Parathyroid adenoma (tissue), 2 donors: ENCODE measurements at regions not wholly inside any gene's neighbourhood (a gene's known extent, or its start where the extent isn't known, plus 50 kb on each side); places are given as distances from the start of the nearest gene placed in this dataset.

Experiments
- H2AFZ ChIP-seq: fragments of 300-600 bp; sonication (generic); one replicate; pipeline ENCODE4 v1.7.0; 2017; ENCODE audit warnings: antibody characterized with exemption, mild to moderate bottlenecking
- H3K27ac ChIP-seq: fragments of 300-600 bp; sonication (generic); one replicate; pipeline ENCODE4 v1.7.0; 2017
- H3K27me3 ChIP-seq: fragments of 300-600 bp; sonication (generic); one replicate; pipeline ENCODE4 v1.7.0; 2017; ENCODE audit warnings: low read length; ENCODE audit not compliant: control insufficient read depth, insufficient read depth
- H3K36me3 ChIP-seq: fragments of 300-600 bp; sonication (generic); one replicate; pipeline ENCODE4 v1.7.0; 2017; ENCODE audit warnings: low read length; ENCODE audit not compliant: control insufficient read depth, insufficient read depth
- H3K4me1 ChIP-seq: fragments of 300-600 bp; sonication (generic); one replicate; pipeline ENCODE4 v1.7.0; 2017; ENCODE audit warnings: control low read depth
- H3K4me2 ChIP-seq: fragments of 300-600 bp; sonication (generic); one replicate; pipeline ENCODE4 v1.7.0; 2017; ENCODE audit warnings: low read length
- H3K4me3 ChIP-seq: fragments of 300-600 bp; sonication (generic); one replicate; pipeline ENCODE4 v1.7.0; 2017; ENCODE audit warnings: low read depth, low read length
- H3K79me2 ChIP-seq: fragments of 300-600 bp; sonication (generic); one replicate; pipeline ENCODE4 v1.7.0; 2017; ENCODE audit warnings: control low read depth
- H3K9ac ChIP-seq: fragments of 300-600 bp; sonication (generic); one replicate; pipeline ENCODE4 v1.7.0; 2017; ENCODE audit warnings: mild to moderate bottlenecking
- H3K9me3 ChIP-seq: fragments of 300-600 bp; sonication (generic); one replicate; pipeline ENCODE4 v1.7.0; 2017; ENCODE audit warnings: low read length; ENCODE audit not compliant: control insufficient read depth
- TF ChIP-seq, protein P1 (sequence below): fragments of 300-600 bp; sonication (generic); IDR thresholded peaks from one replicate; pipeline ENCODE4 v1.7.0; 2017; ENCODE audit warnings: antibody characterized with exemption, mild to moderate bottlenecking
- donor health status: primary hyperparathyroidism.

DNA sequence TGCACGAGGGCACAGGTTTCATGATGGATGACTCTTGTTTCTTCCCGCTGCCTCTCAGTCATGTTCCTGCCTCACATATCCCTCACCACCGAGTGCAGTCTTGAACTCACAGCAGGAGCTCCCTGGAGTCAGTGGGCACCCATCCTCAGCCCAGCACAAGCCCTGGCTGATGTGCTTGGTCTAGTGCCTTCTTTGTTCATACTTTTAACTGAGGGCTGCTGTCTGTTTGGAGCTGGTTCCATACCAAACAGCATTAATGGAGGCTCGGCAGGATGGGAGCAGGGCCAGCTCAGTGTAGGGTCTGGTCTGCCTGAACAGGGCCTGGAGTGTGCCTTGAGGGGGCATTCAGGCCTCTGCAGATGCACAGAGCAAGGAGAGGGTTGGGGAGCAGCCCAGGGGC, 54.5 kb upstream of the GLI2 start:
- Histone ChIP-seq H3K79me2 (no peaks in the 10 kb centered on the region), H3K4me2 (no peak overlapping the region), H3K27ac (no peak overlapping the region), H3K4me1 (no peaks in the 10 kb centered on the region), H3K9ac (no peak overlapping the region), H3K9me3 (no peaks in the 10 kb centered on the region), H3K36me3 (no peaks in the 10 kb centered on the region), H2AFZ (no peak overlapping the region), H3K27me3 (no peaks in the 10 kb centered on the region), H3K4me3 (no peak overlapping the region)
- TF ChIP-seq, protein P1, sequence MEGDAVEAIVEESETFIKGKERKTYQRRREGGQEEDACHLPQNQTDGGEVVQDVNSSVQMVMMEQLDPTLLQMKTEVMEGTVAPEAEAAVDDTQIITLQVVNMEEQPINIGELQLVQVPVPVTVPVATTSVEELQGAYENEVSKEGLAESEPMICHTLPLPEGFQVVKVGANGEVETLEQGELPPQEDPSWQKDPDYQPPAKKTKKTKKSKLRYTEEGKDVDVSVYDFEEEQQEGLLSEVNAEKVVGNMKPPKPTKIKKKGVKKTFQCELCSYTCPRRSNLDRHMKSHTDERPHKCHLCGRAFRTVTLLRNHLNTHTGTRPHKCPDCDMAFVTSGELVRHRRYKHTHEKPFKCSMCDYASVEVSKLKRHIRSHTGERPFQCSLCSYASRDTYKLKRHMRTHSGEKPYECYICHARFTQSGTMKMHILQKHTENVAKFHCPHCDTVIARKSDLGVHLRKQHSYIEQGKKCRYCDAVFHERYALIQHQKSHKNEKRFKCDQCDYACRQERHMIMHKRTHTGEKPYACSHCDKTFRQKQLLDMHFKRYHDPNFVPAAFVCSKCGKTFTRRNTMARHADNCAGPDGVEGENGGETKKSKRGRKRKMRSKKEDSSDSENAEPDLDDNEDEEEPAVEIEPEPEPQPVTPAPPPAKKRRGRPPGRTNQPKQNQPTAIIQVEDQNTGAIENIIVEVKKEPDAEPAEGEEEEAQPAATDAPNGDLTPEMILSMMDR: no peak

DNA sequence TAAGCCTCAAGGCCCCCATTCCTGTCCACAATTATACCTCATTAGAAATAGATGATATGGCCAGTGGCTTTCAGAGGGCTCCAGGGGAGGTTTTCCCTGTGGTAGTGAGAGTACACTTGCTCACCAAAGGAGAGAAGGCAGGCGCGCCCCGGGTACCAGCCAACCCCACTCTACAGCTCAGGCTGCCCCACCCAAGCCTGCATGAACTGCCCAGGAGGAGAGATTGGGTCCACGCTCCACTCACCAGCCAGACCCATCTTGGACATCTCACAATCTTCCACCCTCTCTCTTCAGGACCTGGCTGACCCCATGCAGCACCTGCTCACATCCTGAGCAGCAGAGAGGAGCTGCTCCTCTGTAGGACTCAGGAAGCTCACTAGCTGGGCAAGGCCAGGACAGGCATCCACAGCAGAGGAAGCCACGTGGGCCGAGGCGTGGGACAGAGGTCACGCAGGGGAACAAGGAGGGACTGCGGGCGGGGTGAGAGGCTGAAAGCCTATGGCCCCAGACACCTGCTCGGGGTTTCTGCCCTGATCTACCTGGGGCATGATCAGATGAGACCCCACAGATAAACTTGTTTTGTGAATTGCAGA, 53.9 kb upstream of the GLI2 start:
- no peaks in the 10 kb centered on the region for H3K27me3 ChIP-seq
- no peaks in the 10 kb centered on the region for H3K36me3 ChIP-seq
- no peak overlapping the region for H3K27ac ChIP-seq
- H3K4me1 ChIP-seq: no peaks in the 10 kb centered on the region
- H3K79me2 ChIP-seq: no peaks in the 10 kb centered on the region
- H3K4me2 ChIP-seq: no peak overlapping the region
- H3K4me3 ChIP-seq: no peak overlapping the region
- no peak overlapping the region for H2AFZ ChIP-seq
- no peak overlapping the region for H3K9ac ChIP-seq
- no peaks in the 10 kb centered on the region for H3K9me3 ChIP-seq
- TF ChIP-seq, protein P1: no peak

DNA sequence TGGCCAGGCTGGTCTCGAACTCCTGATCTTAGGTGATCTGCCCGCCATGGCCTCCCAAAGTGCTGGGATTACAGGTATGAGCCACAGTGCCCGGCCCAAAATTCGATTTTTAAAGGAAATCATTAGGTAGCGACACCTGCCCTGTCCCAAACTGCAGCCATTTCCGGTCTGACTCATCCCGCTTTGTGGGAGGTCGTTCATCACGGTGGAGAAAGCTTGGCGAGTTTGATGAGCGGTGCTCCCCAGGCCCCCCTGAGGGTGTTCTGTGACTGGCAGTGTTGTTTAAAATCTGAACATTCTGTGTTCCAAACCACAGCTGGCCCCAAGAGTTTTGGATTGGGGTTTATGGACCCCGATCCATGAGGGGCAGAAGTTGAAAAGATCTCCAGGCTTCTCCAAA, 53.0 kb upstream of the GLI2 start:
- no peaks in the 10 kb centered on the region for H3K9me3 ChIP-seq
- no peak overlapping the region for H2AFZ ChIP-seq
- no peaks in the 10 kb centered on the region for H3K79me2 ChIP-seq
- no peaks in the 10 kb centered on the region for H3K27me3 ChIP-seq
- no peak overlapping the region for H3K4me3 ChIP-seq
- no peaks in the 10 kb centered on the region for H3K36me3 ChIP-seq
- TF ChIP-seq, protein P1: no peak
- H3K4me1 ChIP-seq: no peaks in the 10 kb centered on the region
- H3K27ac ChIP-seq: no peak overlapping the region
- H3K4me2 ChIP-seq: no peak overlapping the region
- no peak overlapping the region for H3K9ac ChIP-seq

DNA sequence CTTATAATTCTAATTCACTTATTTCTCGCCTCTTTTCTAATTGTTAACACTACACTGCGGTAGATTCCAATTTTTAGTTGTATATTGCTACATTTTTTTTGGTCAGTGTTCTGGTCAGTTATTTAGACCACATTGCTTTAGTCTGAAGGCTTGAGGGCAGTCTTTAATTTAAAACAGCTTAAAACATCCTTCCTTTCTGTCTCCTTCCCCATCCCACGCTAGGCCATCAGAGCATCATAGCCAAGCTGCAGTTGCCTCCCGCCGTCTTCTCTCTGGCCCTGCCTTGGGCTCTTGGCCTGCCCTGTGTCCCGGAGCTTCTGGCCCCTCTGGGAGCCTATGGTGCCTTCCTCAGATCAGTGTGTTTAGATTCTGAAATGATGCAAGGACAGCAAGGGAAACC, 52.6 kb upstream of the GLI2 start:
- no peak overlapping the region for H3K4me3 ChIP-seq
- no peaks in the 10 kb centered on the region for H3K27me3 ChIP-seq
- H3K4me2 ChIP-seq: no peak overlapping the region
- H3K79me2 ChIP-seq: no peaks in the 10 kb centered on the region
- H3K9ac ChIP-seq: no peak overlapping the region
- no peaks in the 10 kb centered on the region for H3K4me1 ChIP-seq
- TF ChIP-seq, protein P1: no peak
- no peak overlapping the region for H2AFZ ChIP-seq
- H3K9me3 ChIP-seq: no peaks in the 10 kb centered on the region
- no peak overlapping the region for H3K27ac ChIP-seq
- no peaks in the 10 kb centered on the region for H3K36me3 ChIP-seq

DNA sequence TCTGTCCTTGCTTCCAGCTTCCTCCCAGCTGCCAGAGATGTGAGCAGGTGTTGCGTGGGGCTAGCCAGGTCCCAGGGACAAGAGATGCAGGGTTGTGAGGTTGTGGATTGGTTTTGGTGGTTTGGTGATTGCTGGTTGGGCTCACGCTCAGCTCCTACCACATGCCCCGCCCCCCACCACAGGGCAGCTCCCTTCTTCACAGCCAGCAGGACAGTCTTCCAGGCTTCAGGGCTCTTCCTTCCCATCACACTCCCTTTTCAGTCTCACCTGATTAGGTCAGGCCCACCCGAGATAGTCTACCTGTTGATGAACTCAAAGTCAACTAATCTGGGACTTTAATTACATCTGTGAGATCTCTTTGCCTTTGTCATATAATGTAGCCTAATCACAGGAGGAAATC, 52.0 kb upstream of the GLI2 start:
- no peaks in the 10 kb centered on the region for H3K4me1 ChIP-seq

More for the DNA sequence above, 52.0 kb upstream of the GLI2 start:
- Histone ChIP-seq H3K4me2 (no peak overlapping the region), H3K27ac (no peak overlapping the region), H3K27me3 (no peaks in the 10 kb centered on the region), H2AFZ (no peak overlapping the region), H3K4me3 (no peak overlapping the region), H3K9me3 (no peaks in the 10 kb centered on the region), H3K36me3 (no peaks in the 10 kb centered on the region), H3K79me2 (no peaks in the 10 kb centered on the region), H3K9ac (no peak overlapping the region)
- TF ChIP-seq, protein P1: no peak
